ENCODE measurements at regions not wholly inside any gene's neighbourhood (a gene's known extent, or its start where the extent isn't known, plus 50 kb on each side); places are given as distances from the start of the nearest gene placed in this dataset.

DNA sequence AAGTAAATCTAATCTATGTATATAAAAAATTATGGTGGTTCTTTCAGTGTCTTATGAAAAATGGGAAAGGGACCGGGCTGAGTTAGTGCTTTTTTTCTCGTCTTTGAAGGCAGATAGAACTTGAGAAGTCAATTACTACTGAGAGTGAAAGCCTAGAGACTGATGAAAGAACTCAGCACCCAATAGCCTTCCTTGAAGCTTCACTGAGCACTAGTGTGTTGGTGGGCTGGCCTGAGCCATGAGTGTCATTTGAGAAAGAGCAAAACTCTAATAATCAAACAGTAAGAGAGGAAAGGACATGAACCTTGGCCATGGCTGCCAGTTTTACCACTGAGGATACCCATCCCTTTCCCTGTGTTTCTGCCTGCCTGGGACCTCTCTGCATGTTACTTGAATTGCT is 428.3 kb upstream of the RASGRP1 start:
- Histone ChIP-seq H3K79me2 (replicated peaks; ENCODE audit: insufficient read depth, low read length) (no peaks in the 10 kb centered on the region), H3K9me3 (ENCODE audit: low read length) (no peaks in the 10 kb centered on the region), H2AFZ (ENCODE audit: low read depth, low read length) (no peak overlapping the region), H3K9ac (ENCODE audit: low read length) (no peak overlapping the region), H3K27ac (ENCODE audit: low read length) (no peak overlapping the region), H3F3A (ENCODE audit: insufficient read depth, low read length, poor library complexity, severe bottlenecking) (no peaks in the 10 kb centered on the region), H3K9me2 (ENCODE audit: insufficient read depth, low read length) (no peaks in the 10 kb centered on the region), H3K4me2 (ENCODE audit: low read length) (no peak overlapping the region), H4K20me1 (ENCODE audit: insufficient read depth) (no peaks in the 10 kb centered on the region), H3K4me3 (ENCODE audit: low read length) (no peak overlapping the region), H3K27me3 (ENCODE audit: insufficient read depth, low read depth, low read length) (no peaks in the 10 kb centered on the region), H3K36me3 (ENCODE audit: insufficient read depth, low read length) (no peaks in the 10 kb centered on the region)
- TF ChIP-seq EZH2 (IDR thresholded peaks at IDR 0.05; ENCODE audit: borderline replicate concordance, insufficient read depth, low read length, poor library complexity, severe bottlenecking) (no peak), EP300 (conservative IDR thresholded peaks at IDR 0.05; ENCODE audit: poor library complexity, severe bottlenecking) (no peak)
- TF ChIP-seq, protein P1, sequence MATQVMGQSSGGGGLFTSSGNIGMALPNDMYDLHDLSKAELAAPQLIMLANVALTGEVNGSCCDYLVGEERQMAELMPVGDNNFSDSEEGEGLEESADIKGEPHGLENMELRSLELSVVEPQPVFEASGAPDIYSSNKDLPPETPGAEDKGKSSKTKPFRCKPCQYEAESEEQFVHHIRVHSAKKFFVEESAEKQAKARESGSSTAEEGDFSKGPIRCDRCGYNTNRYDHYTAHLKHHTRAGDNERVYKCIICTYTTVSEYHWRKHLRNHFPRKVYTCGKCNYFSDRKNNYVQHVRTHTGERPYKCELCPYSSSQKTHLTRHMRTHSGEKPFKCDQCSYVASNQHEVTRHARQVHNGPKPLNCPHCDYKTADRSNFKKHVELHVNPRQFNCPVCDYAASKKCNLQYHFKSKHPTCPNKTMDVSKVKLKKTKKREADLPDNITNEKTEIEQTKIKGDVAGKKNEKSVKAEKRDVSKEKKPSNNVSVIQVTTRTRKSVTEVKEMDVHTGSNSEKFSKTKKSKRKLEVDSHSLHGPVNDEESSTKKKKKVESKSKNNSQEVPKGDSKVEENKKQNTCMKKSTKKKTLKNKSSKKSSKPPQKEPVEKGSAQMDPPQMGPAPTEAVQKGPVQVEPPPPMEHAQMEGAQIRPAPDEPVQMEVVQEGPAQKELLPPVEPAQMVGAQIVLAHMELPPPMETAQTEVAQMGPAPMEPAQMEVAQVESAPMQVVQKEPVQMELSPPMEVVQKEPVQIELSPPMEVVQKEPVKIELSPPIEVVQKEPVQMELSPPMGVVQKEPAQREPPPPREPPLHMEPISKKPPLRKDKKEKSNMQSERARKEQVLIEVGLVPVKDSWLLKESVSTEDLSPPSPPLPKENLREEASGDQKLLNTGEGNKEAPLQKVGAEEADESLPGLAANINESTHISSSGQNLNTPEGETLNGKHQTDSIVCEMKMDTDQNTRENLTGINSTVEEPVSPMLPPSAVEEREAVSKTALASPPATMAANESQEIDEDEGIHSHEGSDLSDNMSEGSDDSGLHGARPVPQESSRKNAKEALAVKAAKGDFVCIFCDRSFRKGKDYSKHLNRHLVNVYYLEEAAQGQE (IDR thresholded peaks at IDR 0.05; ENCODE audit: borderline replicate concordance): no peak

DNA sequence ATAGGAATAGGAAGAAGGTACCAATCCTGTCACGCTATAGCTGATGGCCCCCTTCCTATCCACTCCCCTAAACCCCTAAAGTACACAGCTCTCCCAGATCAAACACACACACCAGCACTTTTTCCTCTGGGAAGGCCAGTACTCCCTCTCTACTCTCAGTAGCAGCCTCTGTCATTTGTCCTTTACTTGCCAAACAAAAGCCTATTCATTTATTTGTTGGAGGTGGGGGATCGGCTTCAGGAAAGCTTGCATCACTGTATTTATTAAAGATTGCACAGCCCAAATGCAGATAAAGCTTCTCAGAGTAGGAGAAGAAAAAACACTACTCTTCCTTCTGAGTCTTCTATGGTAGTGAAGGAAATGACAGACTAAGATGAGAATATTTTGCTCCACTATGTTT is 429.7 kb upstream of the RASGRP1 start:
- TF ChIP-seq RAD21 (conservative IDR thresholded peaks at IDR 0.05) (no peak), SMC3 (conservative IDR thresholded peaks at IDR 0.05; ENCODE audit: poor library complexity) (no peak), POLR2AphosphoS5 (IDR thresholded peaks at IDR 0.05) (no peak), EZH2 (IDR thresholded peaks at IDR 0.05; ENCODE audit: borderline replicate concordance, insufficient read depth, low read length, poor library complexity, severe bottlenecking) (no peak), MXI1 (conservative IDR thresholded peaks at IDR 0.05; ENCODE audit: poor library complexity, severe bottlenecking) (no peak), EP300 (conservative IDR thresholded peaks at IDR 0.05; ENCODE audit: poor library complexity, severe bottlenecking) (no peak), TAF1 (IDR thresholded peaks at IDR 0.05; ENCODE audit: low read depth) (no peak)
- TF ChIP-seq, protein P1 (IDR thresholded peaks at IDR 0.05; ENCODE audit: borderline replicate concordance): no peak
- TF ChIP-seq, protein P2, sequence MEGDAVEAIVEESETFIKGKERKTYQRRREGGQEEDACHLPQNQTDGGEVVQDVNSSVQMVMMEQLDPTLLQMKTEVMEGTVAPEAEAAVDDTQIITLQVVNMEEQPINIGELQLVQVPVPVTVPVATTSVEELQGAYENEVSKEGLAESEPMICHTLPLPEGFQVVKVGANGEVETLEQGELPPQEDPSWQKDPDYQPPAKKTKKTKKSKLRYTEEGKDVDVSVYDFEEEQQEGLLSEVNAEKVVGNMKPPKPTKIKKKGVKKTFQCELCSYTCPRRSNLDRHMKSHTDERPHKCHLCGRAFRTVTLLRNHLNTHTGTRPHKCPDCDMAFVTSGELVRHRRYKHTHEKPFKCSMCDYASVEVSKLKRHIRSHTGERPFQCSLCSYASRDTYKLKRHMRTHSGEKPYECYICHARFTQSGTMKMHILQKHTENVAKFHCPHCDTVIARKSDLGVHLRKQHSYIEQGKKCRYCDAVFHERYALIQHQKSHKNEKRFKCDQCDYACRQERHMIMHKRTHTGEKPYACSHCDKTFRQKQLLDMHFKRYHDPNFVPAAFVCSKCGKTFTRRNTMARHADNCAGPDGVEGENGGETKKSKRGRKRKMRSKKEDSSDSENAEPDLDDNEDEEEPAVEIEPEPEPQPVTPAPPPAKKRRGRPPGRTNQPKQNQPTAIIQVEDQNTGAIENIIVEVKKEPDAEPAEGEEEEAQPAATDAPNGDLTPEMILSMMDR (IDR thresholded peaks at IDR 0.05; ENCODE audit: poor library complexity, severe bottlenecking): no peak
- Histone ChIP-seq H3K9me2 (ENCODE audit: insufficient read depth, low read length) (no peaks in the 10 kb centered on the region), H3K79me2 (replicated peaks; ENCODE audit: insufficient read depth, low read length) (no peaks in the 10 kb centered on the region), H3K4me3 (ENCODE audit: low read length) (no peak overlapping the region), H4K20me1 (ENCODE audit: insufficient read depth) (no peaks in the 10 kb centered on the region), H3K27ac (ENCODE audit: low read length) (no peak overlapping the region), H3K4me2 (ENCODE audit: low read length) (no peak overlapping the region), H3K36me3 (ENCODE audit: insufficient read depth, low read length) (no peaks in the 10 kb centered on the region), H3K27me3 (ENCODE audit: insufficient read depth, low read depth, low read length) (no peaks in the 10 kb centered on the region), H2AFZ (ENCODE audit: low read depth, low read length) (no peak overlapping the region), H3K9me3 (ENCODE audit: low read length) (no peaks in the 10 kb centered on the region), H3K9ac (ENCODE audit: low read length) (no peak overlapping the region), H3F3A (ENCODE audit: insufficient read depth, low read length, poor library complexity, severe bottlenecking) (no peaks in the 10 kb centered on the region)
